Brain microvascular endothelial cell (primary cell): ENCODE measurements at regions not wholly inside any gene's neighbourhood (a gene's known extent, or its start where the extent isn't known, plus 50 kb on each side); places are given as distances from the start of the nearest gene placed in this dataset.
"Not testable (repeated sequence)": the region's sequence is repeated elsewhere in the genome, so short reads cannot be mapped to it uniquely, and the experiment has no call there.

Source experiments
- DNase-seq: peaks from one replicate; pipeline ENCODE4 v3.0.0-alpha.2; 2020
- H3K27ac ChIP-seq: fragments of 250-450 bp; sonication (Bioruptor Pico); 2 replicates; pipeline ENCODE4 v1.5.1; 2020; ENCODE audit warnings: mild to moderate bottlenecking, moderate library complexity
- H3K27me3 ChIP-seq: fragments of 250-450 bp; sonication (Bioruptor Pico); replicated peaks from 2 replicates; pipeline ENCODE4 v1.5.1; 2020; ENCODE audit warnings: mild to moderate bottlenecking
- H3K36me3 ChIP-seq: fragments of 250-450 bp; sonication (Bioruptor Pico); replicated peaks from 2 replicates; pipeline ENCODE4 v1.5.1; 2020; ENCODE audit warnings: mild to moderate bottlenecking
- H3K4me3 ChIP-seq: 2 replicates; pipeline ENCODE4 v1.5.1; 2011; ENCODE audit warnings: low read depth, mild to moderate bottlenecking, control low read depth, low read length, moderate library complexity
- in situ Hi-C: cut with HindIII; loops from 2 replicates; pipeline ENCODE4 v1.10.0; 2017; ENCODE audit warnings: low sequenced_read_pairs, low pct_ligation_motif_present
- TF ChIP-seq, protein P1 (sequence below): IDR thresholded peaks from 2 replicates; pipeline ENCODE4 v1.5.1; 2011; ENCODE audit warnings: low read depth, mild to moderate bottlenecking, moderate library complexity, low read length, control low read depth, inconsistent platforms; ENCODE audit errors: missing control alignments

DNA sequence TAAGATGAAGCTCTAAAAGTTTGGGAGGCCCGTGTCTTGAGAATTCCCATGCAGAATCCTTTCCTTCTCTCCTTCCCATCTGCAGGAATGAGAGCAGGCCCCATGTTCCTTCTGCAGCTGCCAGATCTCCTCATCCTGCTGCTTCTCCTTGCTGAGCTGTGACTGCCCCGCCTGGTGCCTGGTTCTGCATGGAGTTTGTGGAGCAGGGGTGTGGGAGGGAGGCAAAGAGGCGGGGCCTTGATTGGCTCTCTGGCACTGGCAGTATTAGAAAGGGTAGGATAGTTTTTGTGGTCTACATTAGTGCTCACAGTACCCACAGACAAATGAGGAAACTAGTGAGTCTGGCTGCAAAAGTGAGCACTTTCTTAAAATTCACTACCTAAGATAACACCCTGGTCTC, 91.1 kb upstream of the CLPB start:
- in situ Hi-C loops = no loop called here
- Histone ChIP-seq H3K36me3 (no peaks in the 10 kb centered on the region), H3K4me3 (no peak overlapping the region), H3K27me3 (no peaks in the 10 kb centered on the region), H3K27ac (no peak overlapping the region)
- no peak for DNase-seq
- TF ChIP-seq, protein P1, sequence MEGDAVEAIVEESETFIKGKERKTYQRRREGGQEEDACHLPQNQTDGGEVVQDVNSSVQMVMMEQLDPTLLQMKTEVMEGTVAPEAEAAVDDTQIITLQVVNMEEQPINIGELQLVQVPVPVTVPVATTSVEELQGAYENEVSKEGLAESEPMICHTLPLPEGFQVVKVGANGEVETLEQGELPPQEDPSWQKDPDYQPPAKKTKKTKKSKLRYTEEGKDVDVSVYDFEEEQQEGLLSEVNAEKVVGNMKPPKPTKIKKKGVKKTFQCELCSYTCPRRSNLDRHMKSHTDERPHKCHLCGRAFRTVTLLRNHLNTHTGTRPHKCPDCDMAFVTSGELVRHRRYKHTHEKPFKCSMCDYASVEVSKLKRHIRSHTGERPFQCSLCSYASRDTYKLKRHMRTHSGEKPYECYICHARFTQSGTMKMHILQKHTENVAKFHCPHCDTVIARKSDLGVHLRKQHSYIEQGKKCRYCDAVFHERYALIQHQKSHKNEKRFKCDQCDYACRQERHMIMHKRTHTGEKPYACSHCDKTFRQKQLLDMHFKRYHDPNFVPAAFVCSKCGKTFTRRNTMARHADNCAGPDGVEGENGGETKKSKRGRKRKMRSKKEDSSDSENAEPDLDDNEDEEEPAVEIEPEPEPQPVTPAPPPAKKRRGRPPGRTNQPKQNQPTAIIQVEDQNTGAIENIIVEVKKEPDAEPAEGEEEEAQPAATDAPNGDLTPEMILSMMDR = no peak

DNA sequence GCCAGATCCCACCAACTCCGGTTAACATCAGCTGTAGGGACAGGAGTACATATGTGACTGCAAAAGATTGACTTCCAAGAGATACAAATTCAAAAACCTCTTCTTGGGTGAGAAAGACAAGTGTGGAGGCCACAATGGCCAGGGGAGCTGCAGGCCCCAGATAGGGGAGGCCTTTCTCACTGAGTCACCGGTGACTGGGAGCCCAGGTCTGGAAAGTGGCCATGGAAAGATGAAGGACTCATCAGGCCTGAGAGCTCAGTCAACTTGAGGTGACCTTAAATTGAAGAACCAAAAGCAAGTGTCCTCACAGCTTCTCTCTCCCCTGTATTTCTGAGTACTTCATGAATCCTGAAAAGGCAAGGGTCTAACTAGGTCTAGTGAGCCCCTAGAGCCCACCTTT, 90.4 kb upstream of the CLPB start:
- Histone ChIP-seq H3K27me3 (no peaks in the 10 kb centered on the region), H3K4me3 (no peak overlapping the region), H3K36me3 (no peaks in the 10 kb centered on the region), H3K27ac (no peak overlapping the region)
- peak; percentile 63 for DNase-seq
- in situ Hi-C loops = no loop called here
- TF ChIP-seq, protein P1 = no peak

DNA sequence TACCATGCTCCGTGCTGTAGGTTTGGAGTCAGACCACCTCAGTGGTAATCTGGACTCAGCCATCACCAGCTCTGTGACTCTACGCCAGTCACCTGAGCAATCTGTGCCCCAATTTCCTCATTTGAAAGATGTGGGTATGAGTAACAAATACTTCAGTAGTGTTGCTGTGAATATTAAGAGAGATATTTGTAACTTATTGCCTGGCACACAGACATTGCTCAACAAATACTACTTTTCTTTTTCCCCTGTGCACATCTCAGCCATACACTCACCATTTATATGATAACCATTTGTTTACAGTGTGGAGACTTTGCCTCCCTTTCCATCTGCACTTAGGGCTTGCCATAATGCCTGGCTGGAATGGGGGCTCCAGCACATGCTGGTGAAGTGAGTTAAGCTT, 89.7 kb upstream of the CLPB start:
- TF ChIP-seq, protein P1 = no peak

DNA sequence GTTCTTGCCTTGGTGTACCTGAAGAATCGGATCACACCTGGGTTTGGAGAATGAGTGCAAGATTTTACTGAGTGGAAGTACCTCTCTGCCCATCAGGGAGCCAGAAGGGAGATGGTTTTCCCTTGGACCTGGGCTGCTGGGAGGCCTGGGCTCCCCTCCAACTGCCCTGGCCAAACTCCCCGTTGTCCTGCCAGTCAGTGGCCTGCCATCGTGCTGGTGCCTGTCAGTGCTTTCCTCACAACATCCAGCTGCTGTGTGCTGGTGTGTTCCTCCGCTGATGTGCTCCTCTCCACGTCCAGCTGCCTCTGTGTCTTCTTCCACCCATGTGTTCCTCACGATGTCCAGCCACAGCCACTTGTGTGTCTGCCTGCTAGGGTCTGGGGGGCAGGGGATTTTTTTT, 87.9 kb upstream of the CLPB start:
- H3K27ac ChIP-seq = no peak overlapping the region
- H3K27me3 ChIP-seq = no peaks in the 10 kb centered on the region
- no peaks in the 10 kb centered on the region for H3K36me3 ChIP-seq
- TF ChIP-seq, protein P1 = no peak
- no peak for DNase-seq
- in situ Hi-C loops = no loop called here
- no peak overlapping the region for H3K4me3 ChIP-seq

More for the DNA sequence above, 89.7 kb upstream of the CLPB start:
- Histone ChIP-seq H3K27me3 (no peaks in the 10 kb centered on the region), H3K36me3 (no peaks in the 10 kb centered on the region), H3K4me3 (no peak overlapping the region), H3K27ac (no peak overlapping the region)
- DNase-seq = no peak
- in situ Hi-C loops = no loop called here

DNA sequence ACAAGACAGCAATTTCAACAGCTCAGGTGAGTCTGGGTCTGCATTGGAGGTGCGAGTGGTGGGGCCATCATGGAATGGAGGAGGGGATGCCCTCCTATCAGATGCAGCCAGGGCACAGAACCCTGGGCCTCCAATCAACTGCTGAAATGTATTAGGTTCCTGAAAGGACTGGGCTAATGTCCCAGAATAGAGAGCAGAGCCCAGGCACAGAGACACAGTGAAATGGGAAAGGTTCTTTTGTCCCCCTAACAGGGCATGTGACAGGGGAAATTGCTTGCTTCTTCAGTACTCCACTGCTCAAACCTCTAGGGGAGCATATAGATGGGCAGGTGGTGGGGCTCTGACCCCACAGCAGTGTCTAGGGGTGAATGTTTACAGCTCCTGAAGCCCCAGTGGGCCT, 87.3 kb upstream of the CLPB start:
- DNase-seq = no peak
- in situ Hi-C loops = no loop called here
- H3K4me3 ChIP-seq = no peak overlapping the region
- no peaks in the 10 kb centered on the region for H3K36me3 ChIP-seq
- H3K27ac ChIP-seq = no peak overlapping the region
- TF ChIP-seq, protein P1 = no peak
- H3K27me3 ChIP-seq = no peaks in the 10 kb centered on the region

DNA sequence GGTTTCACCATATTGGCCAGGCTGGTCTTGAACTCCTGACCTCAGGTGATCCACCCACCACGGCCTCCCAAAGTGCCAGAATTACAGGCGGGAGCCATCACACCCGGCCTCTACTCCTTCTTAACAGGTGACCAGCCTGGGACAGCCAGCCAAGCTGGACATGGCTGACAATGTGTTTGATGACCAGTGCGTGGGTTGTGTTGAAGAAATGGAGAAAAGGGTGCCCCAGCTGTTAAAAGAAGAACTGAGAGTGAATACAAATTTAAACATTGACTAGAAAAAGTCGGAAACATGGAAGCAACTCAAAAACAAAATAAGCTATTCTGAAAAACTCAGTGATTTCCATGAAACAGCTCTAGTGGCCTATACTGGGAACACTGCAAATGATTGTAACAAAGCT, 86.5 kb upstream of the CLPB start:
- no peak overlapping the region for H3K4me3 ChIP-seq
- H3K36me3 ChIP-seq = no peaks in the 10 kb centered on the region
- in situ Hi-C loops = no loop called here
- DNase-seq = no peak
- no peak overlapping the region for H3K27ac ChIP-seq
- H3K27me3 ChIP-seq = no peaks in the 10 kb centered on the region
- TF ChIP-seq, protein P1 = no peak

DNA sequence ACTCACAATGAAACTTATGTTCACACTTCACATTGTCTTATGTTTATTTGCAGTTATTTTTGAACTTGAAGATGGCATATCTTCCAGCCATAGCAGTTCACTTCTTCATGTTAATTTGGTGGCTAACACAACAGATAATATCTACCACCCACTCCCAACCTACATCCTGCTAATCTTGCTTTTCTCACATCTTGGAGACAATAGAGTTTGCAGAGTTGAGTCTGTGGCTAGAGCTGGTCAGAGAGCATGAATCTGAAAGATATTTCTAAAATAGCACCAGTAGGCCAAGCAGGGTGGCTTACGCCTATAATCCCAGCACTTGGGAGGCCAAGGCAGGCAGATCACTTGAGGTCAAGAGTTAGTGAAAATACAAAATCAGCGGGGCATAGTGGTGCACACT, 85.6 kb upstream of the CLPB start:
- H3K27ac ChIP-seq, H3K27me3 ChIP-seq, DNase-seq, H3K36me3 ChIP-seq, H3K4me3 ChIP-seq, in situ Hi-C loops: not testable (repeated sequence)
